ENCODE measurements at regions not wholly inside any gene's neighbourhood (a gene's known extent, or its start where the extent isn't known, plus 50 kb on each side); places are given as distances from the start of the nearest gene placed in this dataset.
"Not testable (repeated sequence)": the region's sequence is repeated elsewhere in the genome, so short reads cannot be mapped to it uniquely, and the experiment has no call there.

GRCh38 chr5:169531631-169532030 lies 51.9 kb upstream of the SPDL1 start:
- DNase-seq (ENCODE audit: low read depth): no peak

- DNase-seq (ENCODE audit: low read depth): no peak
Observed at GRCh38 chr5:169527863-169528262, 55.7 kb upstream of the SPDL1 start.

- DNase-seq (ENCODE audit: low read depth): no peak
Observed at GRCh38 chr5:169527066-169527465, 56.5 kb upstream of the SPDL1 start.

- DNase-seq (ENCODE audit: low read depth): no peak
Observed at GRCh38 chr5:169522851-169523250, 60.7 kb upstream of the SPDL1 start.

GRCh38 chr5:169521366-169521983 lies 62.1 kb upstream of the SPDL1 start:
- DNase-seq (ENCODE audit: low read depth): no peak

- DNase-seq (ENCODE audit: low read depth): no peak
Observed at GRCh38 chr5:169519358-169519757, 64.2 kb upstream of the SPDL1 start.

- not testable (repeated sequence) for DNase-seq (ENCODE audit: low read depth)
Observed at GRCh38 chr5:169518779-169519178, 64.8 kb upstream of the SPDL1 start.

- DNase-seq (ENCODE audit: low read depth): no peak
Observed at GRCh38 chr5:169512385-169512784, 71.2 kb upstream of the SPDL1 start.

GRCh38 chr5:169511708-169512107 lies 71.9 kb upstream of the SPDL1 start:
- no peak for DNase-seq (ENCODE audit: low read depth)

GRCh38 chr5:169507051-169507450 lies 76.5 kb upstream of the SPDL1 start:
- no peak for DNase-seq (ENCODE audit: low read depth)

GRCh38 chr5:169503886-169504285 lies 79.7 kb upstream of the SPDL1 start:
- DNase-seq (ENCODE audit: low read depth): no peak

GRCh38 chr5:169499990-169500505 lies 83.5 kb upstream of the SPDL1 start:
- DNase-seq (ENCODE audit: low read depth): no peak

- DNase-seq (ENCODE audit: low read depth): no peak
Observed at GRCh38 chr5:169496878-169497277, 86.7 kb upstream of the SPDL1 start.

GRCh38 chr5:169494941-169495548 lies 88.5 kb upstream of the SPDL1 start:
- no peak for DNase-seq (ENCODE audit: low read depth)

- no peak for DNase-seq (ENCODE audit: low read depth)
Observed at GRCh38 chr5:169494383-169494935, 89.1 kb upstream of the SPDL1 start.

GRCh38 chr5:169474226-169474625 lies 109.3 kb upstream of the SPDL1 start:
- DNase-seq (ENCODE audit: low read depth): no peak

- no peak for DNase-seq (ENCODE audit: low read depth)
Observed at GRCh38 chr5:169472544-169472943, 111.0 kb upstream of the SPDL1 start.

GRCh38 chr5:169471021-169471420 lies 112.6 kb upstream of the SPDL1 start:
- DNase-seq (ENCODE audit: low read depth): no peak

GRCh38 chr5:169467041-169467771 lies 116.4 kb upstream of the SPDL1 start:
- no peak for DNase-seq (ENCODE audit: low read depth)

GRCh38 chr5:169460896-169461295 lies 122.7 kb upstream of the SPDL1 start:
- DNase-seq (ENCODE audit: low read depth): no peak

- no peak for DNase-seq (ENCODE audit: low read depth)
Observed at GRCh38 chr5:169460123-169460522, 123.5 kb upstream of the SPDL1 start.

- no peak for DNase-seq (ENCODE audit: low read depth)
Observed at GRCh38 chr5:169458221-169458620, 125.4 kb upstream of the SPDL1 start.

All from myocyte (in vitro differentiated cells).